ENCODE measurements at regions not wholly inside any gene's neighbourhood (a gene's known extent, or its start where the extent isn't known, plus 50 kb on each side); places are given as distances from the start of the nearest gene placed in this dataset.

- TF ChIP-seq CTCF (tag by site-specific recombination; IDR thresholded peaks at IDR 0.05) (no peak), ZNF202 (tag by site-specific recombination; IDR thresholded peaks at IDR 0.05; ENCODE audit: borderline replicate concordance) (no peak), ZNF549 (tag by site-specific recombination; IDR thresholded peaks at IDR 0.05) (no peak)
These were observed 71.0 kb downstream of the MYEOV start for GRCh38 chr11:69364921-69365320.

All from HEK293 (cell line).